Right atrium auricular region (tissue), 2 donors: ENCODE measurements at regions not wholly inside any gene's neighbourhood (a gene's known extent, or its start where the extent isn't known, plus 50 kb on each side); places are given as distances from the start of the nearest gene placed in this dataset.

Experiments
- DNase-seq: peaks from one replicate; pipeline ENCODE4 v3.0.0-alpha.2; 2019; ENCODE audit warnings: low spot score
- H3K27ac ChIP-seq, 2 donors: fragments of 200-600 bp; sonication (generic); 1 replicate in 1 of 2; 2 replicates in 1 of 2; pipeline ENCODE4 v1.5.1; 2016 to 2019
- H3K27me3 ChIP-seq, 2 donors: fragments of 200-600 bp; sonication (generic); one replicate each; pipeline versions ENCODE4 v1.5.1 to v1.6.0; 2017 to 2019
- H3K36me3 ChIP-seq: fragments of 200-600 bp; sonication (generic); one replicate; pipeline ENCODE4 v1.5.1; 2016
- H3K4me1 ChIP-seq, 2 donors: fragments of 200-600 bp; sonication (generic); one replicate each; pipeline versions ENCODE4 v1.5.1 to v1.6.0; 2017 to 2019
- H3K4me3 ChIP-seq, 2 donors: fragments of 200-600 bp; sonication (generic); 1 replicate in 1 of 2; 2 replicates in 1 of 2; pipeline ENCODE4 v1.5.1; 2017 to 2019; ENCODE audit warnings: mild to moderate bottlenecking in 1 of 2, moderate library complexity in 1 of 2
- H3K9me3 ChIP-seq, 2 donors: fragments of 200-600 bp; sonication (generic); one replicate each; pipeline ENCODE4 v1.5.1; 2019
- TF ChIP-seq, protein P1 (sequence below), 2 donors: fragments of 200-600 bp; sonication (generic); IDR thresholded peaks; one replicate each; pipeline ENCODE4 v1.5.1; 2019; ENCODE audit warnings: antibody characterized with exemption in 2 of 2

DNA sequence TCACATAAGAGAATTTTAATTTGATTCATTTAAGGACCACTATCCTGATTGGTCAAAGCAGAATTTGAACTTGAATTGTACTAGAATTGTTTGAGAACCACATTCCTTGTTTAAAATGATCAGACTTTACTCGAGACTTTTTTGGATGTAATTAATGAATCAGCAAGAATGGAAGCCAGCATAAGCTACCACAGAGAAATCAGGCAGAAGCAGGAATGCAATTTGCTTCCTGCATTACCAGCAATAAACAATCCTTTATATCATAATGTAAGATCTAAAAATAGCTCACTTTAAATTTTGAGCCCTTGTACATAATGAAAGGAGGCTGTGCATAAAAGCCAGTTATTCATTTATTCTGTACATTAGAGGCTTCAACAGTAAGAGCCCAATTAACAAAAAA is 119.8 kb upstream of the BACE2 start:
- Histone ChIP-seq H3K36me3 (no peaks in the 10 kb centered on the region), H3K9me3 (no peaks in the 10 kb centered on the region), H3K27me3 (no peaks in the 10 kb centered on the region), H3K4me3 (no peak overlapping the region), H3K4me1 (no peaks in the 10 kb centered on the region), H3K27ac (no peak overlapping the region)
- TF ChIP-seq, protein P1, sequence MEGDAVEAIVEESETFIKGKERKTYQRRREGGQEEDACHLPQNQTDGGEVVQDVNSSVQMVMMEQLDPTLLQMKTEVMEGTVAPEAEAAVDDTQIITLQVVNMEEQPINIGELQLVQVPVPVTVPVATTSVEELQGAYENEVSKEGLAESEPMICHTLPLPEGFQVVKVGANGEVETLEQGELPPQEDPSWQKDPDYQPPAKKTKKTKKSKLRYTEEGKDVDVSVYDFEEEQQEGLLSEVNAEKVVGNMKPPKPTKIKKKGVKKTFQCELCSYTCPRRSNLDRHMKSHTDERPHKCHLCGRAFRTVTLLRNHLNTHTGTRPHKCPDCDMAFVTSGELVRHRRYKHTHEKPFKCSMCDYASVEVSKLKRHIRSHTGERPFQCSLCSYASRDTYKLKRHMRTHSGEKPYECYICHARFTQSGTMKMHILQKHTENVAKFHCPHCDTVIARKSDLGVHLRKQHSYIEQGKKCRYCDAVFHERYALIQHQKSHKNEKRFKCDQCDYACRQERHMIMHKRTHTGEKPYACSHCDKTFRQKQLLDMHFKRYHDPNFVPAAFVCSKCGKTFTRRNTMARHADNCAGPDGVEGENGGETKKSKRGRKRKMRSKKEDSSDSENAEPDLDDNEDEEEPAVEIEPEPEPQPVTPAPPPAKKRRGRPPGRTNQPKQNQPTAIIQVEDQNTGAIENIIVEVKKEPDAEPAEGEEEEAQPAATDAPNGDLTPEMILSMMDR (IDR thresholded peaks at IDR 0.05), result no peak
- DNase-seq, result no peak

DNA sequence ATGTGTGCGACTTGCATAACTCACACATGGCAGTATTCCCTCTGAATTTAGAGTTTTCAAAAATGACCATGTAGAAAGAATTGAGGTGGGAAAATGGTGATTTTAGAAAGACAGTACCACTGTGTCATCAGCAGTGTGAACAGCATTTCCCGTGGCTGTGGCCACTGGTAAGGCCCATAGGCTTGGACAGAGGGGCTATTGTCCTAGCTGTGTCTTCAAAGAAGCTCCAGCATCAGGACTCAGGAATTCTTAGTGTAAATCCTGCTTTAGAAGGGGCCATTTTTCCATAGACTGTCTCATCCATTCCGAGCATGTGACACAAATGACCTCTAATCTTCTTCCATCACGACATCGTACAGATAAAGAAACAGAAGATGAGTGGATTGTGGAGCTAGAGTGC is 119.3 kb upstream of the BACE2 start:
- Histone ChIP-seq H3K4me3 (no peak overlapping the region), H3K9me3 (no peaks in the 10 kb centered on the region), H3K27me3 (no peaks in the 10 kb centered on the region), H3K4me1 (no peaks in the 10 kb centered on the region), H3K27ac (no peak overlapping the region), H3K36me3 (no peaks in the 10 kb centered on the region)
- no peak for DNase-seq
- TF ChIP-seq, protein P1 (IDR thresholded peaks at IDR 0.05), result no peak

DNA sequence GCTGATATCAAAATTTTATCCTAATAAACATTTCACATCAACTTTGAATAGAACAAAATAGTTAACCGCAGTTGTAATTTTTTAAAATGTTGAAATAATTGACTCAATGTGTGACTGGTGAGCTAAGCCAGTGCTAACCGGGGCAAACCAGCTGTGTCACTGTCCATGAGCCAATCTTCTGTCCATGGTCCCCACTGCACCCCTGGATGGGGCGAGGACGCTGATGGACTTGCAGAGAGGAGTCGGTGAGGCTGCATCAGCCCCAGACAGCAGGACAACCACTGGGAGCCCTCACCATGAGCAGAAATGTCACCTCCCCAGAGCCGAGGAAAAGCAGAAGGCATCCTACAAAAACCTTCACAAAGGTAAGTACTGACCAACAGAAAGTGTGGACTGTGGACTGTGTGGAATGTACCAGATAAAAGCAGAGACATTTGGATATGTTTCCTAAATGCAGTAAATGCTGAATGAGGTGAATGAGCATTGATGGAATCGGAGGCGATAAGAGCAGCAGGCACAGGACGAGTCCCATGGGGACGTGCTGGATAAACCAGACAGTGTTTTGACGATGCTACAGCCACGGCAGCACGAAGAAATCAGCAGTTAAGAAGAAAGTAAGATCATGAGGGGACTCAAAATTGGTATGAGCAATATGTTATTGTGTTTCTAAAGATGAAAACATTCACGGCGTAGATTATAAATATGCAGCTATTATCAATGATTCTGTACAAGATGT is 115.0 kb upstream of the BACE2 start:
- Histone ChIP-seq H3K36me3 (no peaks in the 10 kb centered on the region), H3K27me3 (no peaks in the 10 kb centered on the region)
- TF ChIP-seq, protein P1 (IDR thresholded peaks at IDR 0.05), result no peak

DNA sequence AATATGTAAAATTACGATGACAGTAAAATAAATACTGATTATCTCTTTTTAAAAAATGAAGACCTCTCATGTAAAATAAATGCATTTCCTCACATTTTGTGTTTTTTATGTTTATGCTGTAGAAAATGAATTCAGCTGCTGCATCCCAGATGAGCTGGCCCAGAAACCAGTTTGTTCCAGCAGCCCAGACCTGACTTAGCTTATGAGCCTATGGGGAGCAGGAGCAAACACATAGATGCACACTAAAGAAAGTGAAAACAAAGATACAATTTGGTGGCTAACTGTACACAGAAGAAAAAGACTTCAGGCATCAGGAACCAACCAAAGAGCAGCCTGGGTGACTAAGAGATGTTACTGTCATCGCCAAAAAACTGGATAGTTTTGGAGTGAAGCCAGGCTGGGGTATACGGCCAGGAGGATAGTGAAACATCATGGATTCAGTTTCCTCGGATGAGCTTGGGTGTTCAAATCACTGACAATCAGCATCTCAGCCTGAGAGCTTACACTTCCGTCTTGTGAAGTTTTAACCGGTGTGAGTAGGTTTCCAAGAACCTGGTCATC is 113.9 kb upstream of the BACE2 start:
- Histone ChIP-seq H3K9me3 (peaks cover 0 to 6% of the 10 kb centered on the region in 2 donors), H3K27ac (no peak overlapping the region), H3K4me3 (no peak overlapping the region), H3K27me3 (no peaks in the 10 kb centered on the region), H3K4me1 (no peaks in the 10 kb centered on the region), H3K36me3 (no peaks in the 10 kb centered on the region)
- no peak for DNase-seq
- TF ChIP-seq, protein P1 (IDR thresholded peaks at IDR 0.05), result no peak

More for the DNA sequence above, 115.0 kb upstream of the BACE2 start:
- Histone ChIP-seq H3K4me3 (no peak overlapping the region), H3K4me1 (no peaks in the 10 kb centered on the region), H3K9me3 (no peaks in the 10 kb centered on the region), H3K27ac (no peak overlapping the region)
- DNase-seq, result no peak

DNA sequence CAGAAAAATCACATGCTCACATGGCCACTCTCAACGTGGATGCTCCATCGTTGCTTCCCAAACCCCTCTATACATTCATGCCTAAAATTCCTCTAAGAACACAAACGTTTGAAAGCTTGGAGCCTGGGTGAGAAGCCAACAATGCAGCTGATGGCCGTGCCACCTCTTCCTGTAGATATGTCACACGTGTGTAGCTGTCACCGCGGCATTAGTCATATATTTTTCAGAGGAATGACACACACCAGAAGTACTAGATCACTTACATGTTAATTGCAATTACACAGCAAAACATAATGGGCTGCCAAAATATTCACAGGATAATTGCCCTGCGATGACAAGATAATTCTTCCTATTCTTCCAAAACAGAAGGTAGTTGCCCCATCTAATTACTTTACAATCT is 112.7 kb upstream of the BACE2 start:
- Histone ChIP-seq H3K9me3 (peaks cover 0 to 6% of the 10 kb centered on the region in 2 donors), H3K36me3 (no peaks in the 10 kb centered on the region), H3K4me3 (no peak overlapping the region), H3K27ac (no peak overlapping the region), H3K27me3 (no peaks in the 10 kb centered on the region), H3K4me1 (no peaks in the 10 kb centered on the region)
- TF ChIP-seq, protein P1 (IDR thresholded peaks at IDR 0.05), result no peak
- DNase-seq, result no peak
